HG02840 (cell line): ENCODE measurements at regions not wholly inside any gene's neighbourhood (a gene's known extent, or its start where the extent isn't known, plus 50 kb on each side); places are given as distances from the start of the nearest gene placed in this dataset.

Experiments
- ATAC-seq: cut with Tn5 transposase; IDR thresholded peaks from one replicate; pipeline ENCODE4 v1.9.1; 2021; ENCODE audit warnings: mild to moderate bottlenecking, moderate library complexity, moderate number of reproducible peaks; ENCODE audit not compliant: unreplicated experiment, low FRiP score

DNA sequence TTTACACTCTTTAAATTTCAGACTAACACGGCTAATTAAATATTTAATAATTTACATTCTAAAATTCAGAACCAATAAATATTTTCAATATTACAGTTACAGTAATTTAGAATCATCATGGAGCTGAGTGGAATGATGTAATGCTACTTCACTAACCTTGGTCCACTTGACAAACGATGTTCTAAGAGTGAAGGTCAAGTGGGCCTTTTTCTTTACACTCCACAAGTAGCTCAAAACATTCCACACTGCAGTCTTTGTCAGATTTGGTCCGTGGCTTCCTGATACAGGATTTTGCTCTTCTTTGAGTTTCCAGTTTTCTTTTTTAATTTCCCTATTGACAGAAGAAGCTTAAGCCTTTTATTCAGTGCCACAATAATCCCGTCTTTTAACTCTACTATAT, 164.6 kb upstream of the NRIP1 start:
- ATAC-seq, result no peak

- no peak for ATAC-seq
Observed at GRCh38 chr21:15233611-15234010, 168.8 kb upstream of the NRIP1 start.

DNA sequence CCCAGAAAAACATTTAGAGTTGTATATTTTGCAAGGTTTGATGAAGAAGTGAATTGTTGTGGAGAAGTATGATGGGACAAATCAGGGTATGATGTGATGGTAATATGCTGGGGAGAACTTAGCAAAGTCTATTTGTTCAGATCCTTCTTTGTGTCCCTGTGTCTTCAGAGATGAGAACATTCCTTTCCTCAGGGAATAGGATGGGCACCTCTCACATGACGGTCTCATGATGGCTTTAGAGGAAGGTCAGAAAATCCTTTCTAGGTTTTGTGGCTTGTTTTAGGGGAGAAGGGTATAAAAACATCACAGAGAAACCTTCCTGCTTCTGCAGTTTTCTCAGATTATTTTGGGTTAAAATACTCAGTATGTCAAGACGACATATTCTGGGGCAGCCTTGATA, 171.3 kb upstream of the NRIP1 start:
- ATAC-seq, result no peak

DNA sequence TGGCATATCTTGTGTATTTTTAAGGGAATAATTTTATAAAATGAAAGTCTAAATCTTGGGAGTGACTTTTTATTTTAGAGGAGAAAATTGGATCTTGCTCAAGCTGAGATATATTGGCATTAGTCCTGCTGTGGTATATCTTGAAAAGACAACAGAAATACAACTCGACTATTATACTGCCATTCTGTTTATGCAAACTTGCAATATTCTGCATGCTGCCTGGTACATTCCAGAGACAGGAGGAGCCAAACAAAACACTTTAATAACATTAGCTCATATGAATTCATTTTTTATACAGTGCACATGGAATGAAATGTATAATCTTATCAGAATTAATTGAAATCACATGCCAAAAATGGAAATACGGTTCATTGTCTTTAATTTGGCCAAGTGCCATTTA, 176.0 kb upstream of the NRIP1 start:
- no peak for ATAC-seq

GRCh38 chr21:15241997-15242736, 177.4 kb upstream of the NRIP1 start:
- ATAC-seq, result no peak

DNA sequence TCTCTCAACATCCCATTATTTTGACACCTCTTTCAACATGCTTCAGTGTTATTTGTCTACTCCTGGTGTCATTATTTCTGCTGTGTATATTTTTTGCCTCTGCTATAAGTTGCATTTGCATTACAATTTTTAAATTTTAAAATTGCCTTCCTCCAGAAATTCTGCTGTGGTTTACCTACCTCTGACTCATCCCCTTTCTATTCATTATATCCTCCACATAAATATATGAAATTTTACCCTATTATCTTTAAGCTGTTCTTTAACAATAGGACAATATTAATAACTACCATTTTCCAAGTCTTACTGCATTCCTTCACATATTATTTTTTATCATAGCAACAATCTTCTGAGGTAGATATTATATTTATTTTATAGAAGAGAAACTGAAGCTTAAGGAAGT, 178.1 kb upstream of the NRIP1 start:
- no peak for ATAC-seq

DNA sequence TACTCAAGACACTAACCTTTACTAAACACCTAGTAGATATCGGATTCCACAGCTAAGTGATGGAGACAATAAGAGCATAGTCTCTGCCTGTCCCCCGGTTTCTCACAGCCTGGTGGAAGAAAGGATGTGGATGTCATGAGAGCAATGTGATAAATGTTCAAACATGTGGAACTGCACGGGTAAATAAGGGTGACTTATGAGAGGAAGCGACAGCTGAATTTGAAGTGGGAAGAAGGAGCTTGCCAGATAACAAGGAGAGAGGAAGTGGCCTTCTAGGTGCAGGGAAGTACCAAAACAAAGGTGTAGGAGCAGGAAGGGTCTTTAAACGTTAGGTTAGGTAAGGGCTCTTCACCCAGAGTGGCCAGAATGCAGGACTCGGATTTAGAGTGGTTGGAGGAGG, 178.6 kb upstream of the NRIP1 start:
- no peak for ATAC-seq

DNA sequence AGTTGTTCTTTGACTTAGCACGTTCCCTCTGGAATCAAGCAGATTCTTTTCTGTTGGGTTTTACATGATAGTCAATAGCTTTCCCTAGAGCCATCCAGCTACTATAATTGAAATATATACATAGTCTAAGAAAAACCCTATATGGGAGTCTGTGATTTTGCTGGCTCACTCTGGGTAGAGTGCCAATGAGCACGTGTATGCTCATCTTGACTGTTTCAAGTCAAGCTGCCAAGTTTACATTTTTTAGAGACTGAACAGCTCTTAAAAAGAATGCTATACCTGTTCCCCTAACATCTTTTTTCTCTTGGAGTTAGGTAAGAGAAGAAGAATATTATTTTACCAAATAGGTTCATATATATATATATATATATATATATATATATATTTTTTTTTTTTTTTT, 182.8 kb upstream of the NRIP1 start:
- no peak for ATAC-seq

DNA sequence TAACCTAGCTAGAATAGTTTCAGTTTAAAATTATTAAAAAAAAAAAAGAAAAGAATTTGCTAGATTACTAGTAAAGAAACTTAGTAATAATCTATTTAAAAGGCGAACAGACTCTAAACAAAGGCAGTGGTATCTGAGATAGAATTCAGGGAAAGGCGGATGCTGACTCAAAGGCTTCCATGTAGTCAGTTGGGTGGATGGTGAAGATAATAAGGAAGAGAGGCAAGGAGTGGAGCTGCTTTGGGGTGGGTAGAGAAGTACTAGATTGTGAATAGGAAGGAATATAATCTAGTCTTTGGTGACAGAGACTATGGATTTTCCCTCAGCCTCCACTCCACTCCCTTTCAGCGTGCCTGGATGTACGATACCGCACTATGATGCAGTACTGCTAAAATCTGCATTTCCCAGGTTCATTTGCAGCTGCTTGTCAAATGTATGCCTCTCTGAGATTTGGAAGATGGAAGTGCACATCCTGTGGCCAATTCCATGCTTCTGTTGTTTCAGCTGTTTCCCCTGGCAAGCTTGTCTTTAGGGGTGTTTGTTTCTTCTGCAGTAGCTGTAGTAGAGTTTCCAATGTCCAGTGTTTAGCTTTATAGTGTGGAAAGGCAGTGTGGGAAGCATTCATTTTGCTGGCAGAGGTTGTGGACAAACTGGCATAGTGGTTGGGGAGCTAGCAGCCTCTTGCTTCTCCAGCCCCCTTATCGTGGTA, 184.6 kb upstream of the NRIP1 start:
- ATAC-seq, result no peak

DNA sequence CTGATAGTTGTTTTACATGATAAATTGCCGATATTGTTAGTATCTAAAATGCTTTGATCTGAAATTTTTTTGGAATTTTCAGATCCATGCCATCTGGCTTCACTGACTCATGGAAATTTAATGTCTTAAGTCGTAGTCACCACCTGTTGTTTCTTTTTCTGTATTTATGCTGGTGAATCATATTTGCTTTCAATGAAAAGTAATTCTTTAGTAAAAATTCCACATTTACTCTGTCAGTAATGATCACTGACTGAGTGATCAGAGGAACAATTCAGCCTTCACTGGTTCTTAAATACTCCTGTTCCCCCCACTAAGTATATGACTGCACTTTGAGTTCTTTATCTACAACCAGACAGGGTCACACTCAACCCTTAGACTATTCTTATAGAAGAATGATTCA, 185.6 kb upstream of the NRIP1 start:
- ATAC-seq, result no peak

GRCh38 chr21:15252431-15252830, 187.6 kb upstream of the NRIP1 start:
- ATAC-seq, result no peak

- ATAC-seq, result no peak
Observed at GRCh38 chr21:15254111-15254510, 189.3 kb upstream of the NRIP1 start.

- ATAC-seq, result no peak
Observed at GRCh38 chr21:15255261-15255660, 190.5 kb upstream of the NRIP1 start.

DNA sequence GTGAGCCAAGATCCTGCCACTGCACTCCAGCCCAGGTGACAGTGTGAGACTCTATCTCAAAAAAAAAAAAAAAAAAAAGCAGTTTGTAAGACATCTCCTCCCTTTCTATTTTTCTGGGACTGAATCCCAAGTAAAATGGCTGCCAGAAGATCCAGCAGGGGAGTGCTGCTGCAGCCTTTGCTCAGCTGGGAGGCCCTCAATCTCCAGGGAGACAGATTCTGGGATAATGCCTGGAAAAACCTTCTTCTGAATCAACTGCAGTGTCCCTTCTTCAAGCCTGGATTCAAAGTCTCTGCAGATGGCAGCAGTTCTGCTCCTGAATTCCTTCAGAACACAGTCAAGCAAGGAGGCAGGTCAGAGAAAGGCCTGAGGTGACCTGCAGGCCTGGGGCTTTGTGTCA, 191.0 kb upstream of the NRIP1 start:
- no peak for ATAC-seq

GRCh38 chr21:15256996-15257395, 192.2 kb upstream of the NRIP1 start:
- ATAC-seq, result no peak

DNA sequence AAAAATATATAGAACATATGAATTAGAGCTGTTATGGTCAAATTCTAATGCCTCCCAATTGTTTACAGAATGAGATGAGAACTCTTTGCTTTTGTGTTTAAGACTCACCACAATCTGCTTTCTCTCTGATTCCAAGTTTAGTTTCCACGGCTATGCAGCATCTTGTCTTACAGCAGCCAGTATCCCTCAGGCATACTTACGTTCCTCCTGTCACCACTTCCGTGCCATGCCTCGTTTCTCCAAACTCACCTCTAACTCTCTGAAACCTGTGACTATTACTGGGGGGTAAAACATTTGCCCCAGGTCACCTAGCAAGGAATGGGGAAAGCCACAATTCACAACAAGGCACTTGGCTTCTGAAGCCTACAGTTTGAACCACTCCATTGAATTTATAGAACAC, 192.8 kb upstream of the NRIP1 start:
- ATAC-seq, result no peak

DNA sequence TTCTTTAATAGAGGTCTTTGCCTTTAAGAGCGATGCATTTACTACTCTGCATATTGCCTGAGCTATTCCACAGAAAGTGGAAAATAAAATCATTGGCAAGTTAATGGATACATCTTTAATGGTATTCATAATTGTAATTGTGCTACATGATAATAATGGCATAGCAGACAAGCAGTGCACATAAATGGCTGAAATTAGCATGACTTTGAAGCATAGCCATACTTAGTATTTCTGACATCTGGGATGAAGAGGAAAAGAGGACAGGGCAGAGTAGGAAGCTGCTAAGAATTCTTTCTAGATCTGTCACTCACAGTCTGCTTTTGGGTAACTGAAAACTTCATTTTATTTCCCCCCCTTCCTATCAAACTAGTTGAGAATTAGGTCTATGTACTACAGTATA, 195.0 kb upstream of the NRIP1 start:
- ATAC-seq, result no peak

- ATAC-seq, result no peak
Observed at GRCh38 chr21:15260604-15261003, 195.8 kb upstream of the NRIP1 start.

GRCh38 chr21:15264084-15264665, 199.4 kb upstream of the NRIP1 start:
- ATAC-seq, result no peak

DNA sequence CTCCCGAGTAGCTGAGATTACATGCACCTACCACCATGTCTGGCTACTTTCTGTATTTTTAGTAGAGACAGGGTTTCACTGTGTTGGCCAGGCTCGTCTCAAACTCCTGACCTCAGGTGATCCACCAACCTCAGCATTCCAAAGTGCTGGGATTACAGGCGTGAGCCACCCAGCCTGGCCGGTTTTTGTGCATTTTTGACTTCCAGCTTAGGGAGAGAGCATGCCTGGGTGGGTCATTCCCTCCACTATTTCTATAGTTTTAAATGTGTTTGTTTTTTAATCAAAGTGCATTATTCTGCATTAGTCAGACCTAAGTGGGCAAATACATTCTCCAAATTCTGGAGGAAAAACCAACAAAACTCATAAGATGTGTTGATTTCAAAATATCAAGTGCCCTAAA, 207.4 kb upstream of the NRIP1 start:
- ATAC-seq, result no peak

GRCh38 chr21:15272591-15272990, 207.8 kb upstream of the NRIP1 start:
- ATAC-seq, result no peak

DNA sequence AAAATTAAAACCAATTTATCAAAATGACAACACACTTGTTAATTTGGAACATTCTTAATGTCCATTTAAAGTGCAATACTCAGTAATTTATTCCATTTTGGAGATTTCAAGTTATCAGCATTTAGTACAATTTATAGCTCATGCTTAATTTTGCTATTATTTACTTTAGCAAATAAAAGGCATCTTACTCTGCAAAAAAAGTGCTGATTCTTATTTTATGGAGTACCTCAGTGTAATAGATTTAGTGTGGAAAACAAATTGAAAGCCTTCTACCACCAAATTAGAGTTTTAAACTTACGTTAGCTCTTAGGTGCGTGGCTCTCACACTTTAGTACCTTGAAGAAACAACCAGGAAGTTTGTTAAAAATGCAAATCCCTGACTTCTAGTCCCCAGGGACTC, 208.4 kb upstream of the NRIP1 start:
- ATAC-seq, result no peak
